Breast epithelium (tissue), 4 donors: ENCODE measurements at regions not wholly inside any gene's neighbourhood (a gene's known extent, or its start where the extent isn't known, plus 50 kb on each side); places are given as distances from the start of the nearest gene placed in this dataset.

Experiments used
- DNase-seq, 2 donors: peaks; one replicate each; pipeline ENCODE4 v3.0.0-alpha.2; 2019; ENCODE audit warnings: low spot score in 2 of 2
- H3K27ac ChIP-seq, 2 donors: fragments of 200-600 bp; sonication (generic) in 1 of 2; one replicate each; pipeline ENCODE4 v1.5.1; 2016 to 2019; ENCODE audit warnings: mild to moderate bottlenecking in 1 of 2
- H3K27me3 ChIP-seq, 2 donors: fragments of 200-600 bp; sonication (generic) in 1 of 2; one replicate each; pipeline versions ENCODE4 v1.5.1 to v1.6.0; 2017 to 2019; ENCODE audit warnings: control low read depth in 1 of 2, mild to moderate bottlenecking in 1 of 2
- H3K36me3 ChIP-seq: fragments of 200-600 bp; one replicate; pipeline ENCODE4 v1.5.1; 2019
- H3K4me1 ChIP-seq, 2 donors: fragments of 200-600 bp; sonication (generic); one replicate each; pipeline ENCODE4 v1.5.1; 2016 to 2019; ENCODE audit warnings: control low read depth in 1 of 2
- H3K4me3 ChIP-seq, 3 donors: fragments of 200-600 bp; sonication (generic); 1 replicate in 2 of 3; 2 replicates in 1 of 3; pipeline ENCODE4 v1.5.1; 2016 to 2019; ENCODE audit warnings: mild to moderate bottlenecking in 3 of 3, moderate library complexity in 2 of 3
- H3K9me3 ChIP-seq, 2 donors: fragments of 200-600 bp; sonication (generic) in 1 of 2; one replicate each; pipeline ENCODE4 v1.5.1; 2016 to 2019; ENCODE audit warnings: control low read depth in 1 of 2
- CTCF ChIP-seq, 3 donors: fragments of 450-650 bp; IDR thresholded peaks; one replicate each; pipeline ENCODE4 v1.5.1; 2016 to 2017; ENCODE audit warnings: antibody characterized with exemption in 3 of 3, mild to moderate bottlenecking in 3 of 3, moderate library complexity in 3 of 3
- POLR2A ChIP-seq: fragments of 450-650 bp; IDR thresholded peaks from one replicate; pipeline ENCODE4 v1.6.1; 2016; ENCODE audit warnings: antibody characterized with exemption, mild to moderate bottlenecking, moderate library complexity
- POLR2AphosphoS5 ChIP-seq, 3 donors: sonication (generic); formaldehyde crosslinking; IDR thresholded peaks; one replicate each; pipeline ENCODE4 v1.6.1; 2017; ENCODE audit warnings: antibody characterized with exemption in 3 of 3
- intact Hi-C: fragments of 100-400 bp; cut with DNase I; formaldehyde crosslinking; loops from one replicate; pipeline ENCODE4 v1.15.1; 2023; ENCODE audit warnings: low total_unique reads

DNA sequence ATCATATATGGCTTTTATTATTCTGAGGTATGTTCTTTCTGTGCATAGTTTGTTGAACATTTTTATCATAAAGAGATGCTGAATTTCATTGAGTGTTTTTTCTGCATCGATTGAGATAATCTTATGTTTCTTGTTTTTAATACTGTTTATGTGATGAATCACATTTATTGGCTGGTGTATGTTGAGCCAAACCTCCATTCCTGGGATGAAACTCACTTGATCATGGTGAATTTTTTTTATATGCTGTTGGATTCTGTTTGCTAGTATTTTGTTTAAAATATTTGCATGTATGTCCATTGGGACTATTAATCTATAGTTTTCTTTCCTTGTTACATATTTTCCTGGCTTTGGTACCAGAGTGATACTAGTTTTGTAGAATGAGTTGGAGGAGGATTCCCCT is 500.2 kb downstream of the CDH11 start:
- Histone ChIP-seq H3K4me3 (no peak overlapping the region), H3K36me3 (no peaks in the 10 kb centered on the region), H3K27me3 (no peaks in the 10 kb centered on the region), H3K27ac (no peak overlapping the region), H3K9me3 (no peaks in the 10 kb centered on the region), H3K4me1 (no peaks in the 10 kb centered on the region)
- DNase-seq, result no peak
- TF ChIP-seq POLR2AphosphoS5 (IDR thresholded peaks at IDR 0.05) (no peak), CTCF (IDR thresholded peaks at IDR 0.05) (no peak), POLR2A (no peak)
- intact Hi-C loops, result no loop called here

GRCh38 chr16:64617836-64618476 is 503.9 kb downstream of the CDH11 start:
- peaks cover 0 to under 1% of the 10 kb centered on the region in 2 donors for H3K9me3 ChIP-seq
- H3K4me3 ChIP-seq, result no peak overlapping the region
- TF ChIP-seq POLR2AphosphoS5 (IDR thresholded peaks at IDR 0.05), result no peak
- no peak for TF ChIP-seq CTCF (IDR thresholded peaks at IDR 0.05)
- no peak for TF ChIP-seq POLR2A

GRCh38 chr16:64615630-64616280 is 506.1 kb downstream of the CDH11 start:
- no peak overlapping the region for H3K4me3 ChIP-seq
- no peaks in the 10 kb centered on the region for H3K27me3 ChIP-seq
- peaks cover 0 to 7% of the 10 kb centered on the region in 2 donors for H3K9me3 ChIP-seq
- H3K4me1 ChIP-seq, result no peaks in the 10 kb centered on the region
- TF ChIP-seq POLR2AphosphoS5 (IDR thresholded peaks at IDR 0.05) (no peak), CTCF (IDR thresholded peaks at IDR 0.05) (no peak), POLR2A (no peak)
- intact Hi-C loops, result no loop called here
- no peak overlapping the region for H3K27ac ChIP-seq
- DNase-seq, result no peak
- H3K36me3 ChIP-seq, result no peaks in the 10 kb centered on the region

More at GRCh38 chr16:64617836-64618476, 503.9 kb downstream of the CDH11 start:
- H3K36me3 ChIP-seq, result no peaks in the 10 kb centered on the region
- H3K27me3 ChIP-seq, result no peaks in the 10 kb centered on the region
- no peak for DNase-seq
- H3K27ac ChIP-seq, result no peak overlapping the region
- intact Hi-C loops, result no loop called here
- no peaks in the 10 kb centered on the region for H3K4me1 ChIP-seq

DNA sequence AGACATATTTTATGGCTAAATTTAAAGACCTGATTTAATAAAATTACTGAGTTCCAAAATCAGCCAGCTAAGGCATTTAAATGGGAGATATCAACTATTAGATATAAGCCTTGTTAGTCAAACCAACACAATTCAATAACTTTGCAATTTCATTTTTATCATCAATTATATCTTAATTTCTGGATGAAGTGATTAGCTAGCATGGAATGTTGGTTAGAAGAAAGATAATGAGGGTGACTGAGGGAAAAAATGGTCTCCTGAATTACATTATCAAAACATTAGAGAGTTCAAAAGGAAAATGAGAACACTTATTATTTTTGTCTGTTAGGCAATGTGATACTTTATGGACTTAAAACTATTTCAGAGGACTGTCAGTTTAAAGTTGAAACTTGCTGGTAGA is 525.7 kb downstream of the CDH11 start:
- TF ChIP-seq POLR2AphosphoS5 (IDR thresholded peaks at IDR 0.05) (no peak), POLR2A (no peak), CTCF (IDR thresholded peaks at IDR 0.05) (no peak)
- Histone ChIP-seq H3K27ac (no peak overlapping the region), H3K27me3 (no peaks in the 10 kb centered on the region), H3K36me3 (no peaks in the 10 kb centered on the region), H3K4me3 (no peak overlapping the region), H3K4me1 (no peaks in the 10 kb centered on the region), H3K9me3 (no peaks in the 10 kb centered on the region)
- DNase-seq, result no peak
- intact Hi-C loops, result no loop called here

DNA sequence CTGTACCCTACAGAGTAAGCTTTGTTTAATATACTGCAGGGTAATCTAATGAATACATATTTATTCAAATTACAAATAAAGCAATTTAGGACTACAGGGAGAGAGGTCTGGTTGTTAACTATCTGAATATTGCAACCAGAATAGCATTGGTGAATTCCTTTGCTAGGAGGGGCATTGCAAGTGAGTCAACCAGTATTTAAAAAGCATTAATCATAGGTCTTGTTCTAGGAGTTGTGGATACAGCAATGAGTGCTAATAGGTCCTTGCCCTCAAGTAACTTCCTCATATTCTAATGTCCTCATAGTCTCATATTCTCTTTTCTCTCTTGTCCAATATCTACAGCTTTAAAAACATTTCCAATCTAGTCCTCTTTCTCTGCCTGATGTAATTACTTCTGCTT is 531.4 kb downstream of the CDH11 start:
- intact Hi-C loops, result no loop called here
- Histone ChIP-seq H3K27me3 (no peaks in the 10 kb centered on the region), H3K4me3 (no peak overlapping the region), H3K36me3 (peaks cover 5% of the 10 kb centered on the region), H3K27ac (no peak overlapping the region), H3K4me1 (no peaks in the 10 kb centered on the region), H3K9me3 (no peaks in the 10 kb centered on the region)
- TF ChIP-seq CTCF (IDR thresholded peaks at IDR 0.05) (no peak), POLR2A (no peak), POLR2AphosphoS5 (IDR thresholded peaks at IDR 0.05) (no peak)
- DNase-seq, result no peak
